ENCODE measurements at regions not wholly inside any gene's neighbourhood (a gene's known extent, or its start where the extent isn't known, plus 50 kb on each side); places are given as distances from the start of the nearest gene placed in this dataset.
"Not testable (repeated sequence)": the region's sequence is repeated elsewhere in the genome, so short reads cannot be mapped to it uniquely, and the experiment has no call there.

DNA sequence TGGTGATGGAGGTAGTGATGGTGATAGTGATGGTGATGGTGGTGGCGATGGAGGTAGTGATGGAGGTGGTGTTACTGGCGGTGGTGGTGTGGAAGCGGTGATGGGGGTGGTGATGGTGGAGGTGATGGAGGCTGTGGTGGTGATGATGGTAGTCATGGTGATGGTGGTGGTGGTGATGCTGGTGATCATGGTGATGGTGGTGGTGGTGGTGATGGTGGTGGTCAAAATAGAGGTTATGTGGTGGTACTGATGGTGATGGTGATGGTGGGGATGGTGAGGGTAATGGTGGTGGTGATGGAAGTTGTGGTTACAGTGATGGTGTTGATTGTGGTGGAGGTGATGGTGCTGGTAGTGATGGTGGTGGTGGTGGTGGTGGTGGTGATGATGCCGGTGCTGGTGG is 199.2 kb downstream of the IGLL1 start:
- no peak for DNase-seq (ENCODE audit: low read depth)

GRCh38 chr22:23380230-23380573 is 199.9 kb downstream of the IGLL1 start:
- no peak for DNase-seq (ENCODE audit: low read depth)

DNA sequence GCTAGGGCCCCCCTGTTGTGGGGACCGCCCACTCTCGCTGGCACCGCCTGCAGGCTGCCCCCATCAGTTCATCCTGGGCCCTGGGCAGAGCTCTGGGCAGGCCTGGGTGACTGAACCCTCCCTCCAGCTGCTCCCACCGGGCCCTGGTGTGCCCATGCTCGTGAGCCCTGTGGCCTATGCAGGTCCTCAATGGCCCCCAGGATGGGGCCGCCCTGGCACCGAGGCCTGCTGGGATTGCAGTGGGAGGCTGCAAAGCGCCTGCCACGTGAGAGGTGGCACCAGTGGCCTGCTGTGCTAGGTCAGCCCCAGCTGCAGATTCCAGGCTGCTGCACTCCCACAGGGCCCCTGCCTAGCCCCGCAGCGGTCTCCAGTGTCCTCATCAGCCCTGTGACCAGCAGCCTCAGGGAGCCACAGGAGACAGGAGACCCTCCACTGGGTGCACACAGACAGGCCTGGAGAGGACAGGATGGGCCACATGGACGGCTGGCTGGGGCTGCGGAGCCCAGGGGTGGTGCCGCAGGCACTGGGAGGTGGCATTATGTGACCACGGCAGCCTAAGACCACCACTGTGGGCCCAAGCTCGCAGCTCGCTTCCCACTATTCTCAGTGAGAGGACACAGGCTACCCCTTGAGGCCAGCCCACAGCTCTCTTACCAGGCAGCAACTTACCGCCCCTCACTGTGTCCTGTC is 199.4 kb downstream of the BCR start:
- not testable (repeated sequence) for DNase-seq (ENCODE audit: low read depth)

DNA sequence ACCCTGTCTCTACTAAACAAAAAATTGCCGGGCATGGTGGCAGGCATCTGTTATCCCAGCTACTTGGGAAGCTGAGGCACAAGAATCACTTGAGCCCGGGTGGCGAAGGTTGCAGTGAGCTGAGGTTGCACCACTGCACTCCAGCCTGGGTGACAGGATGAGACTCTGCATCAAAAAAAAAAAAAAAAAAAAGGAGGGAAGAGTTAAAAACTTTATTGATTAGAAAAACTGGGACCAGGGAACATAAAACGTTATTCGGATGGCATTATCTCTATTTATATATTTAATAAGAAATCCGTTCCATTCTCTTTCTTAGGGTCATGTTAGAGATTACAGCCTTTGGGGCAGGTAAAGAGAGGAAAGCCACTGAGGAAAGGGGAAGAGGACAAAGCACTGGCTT is 197.5 kb downstream of the BCR start:
- DNase-seq (ENCODE audit: low read depth) = no peak

DNA sequence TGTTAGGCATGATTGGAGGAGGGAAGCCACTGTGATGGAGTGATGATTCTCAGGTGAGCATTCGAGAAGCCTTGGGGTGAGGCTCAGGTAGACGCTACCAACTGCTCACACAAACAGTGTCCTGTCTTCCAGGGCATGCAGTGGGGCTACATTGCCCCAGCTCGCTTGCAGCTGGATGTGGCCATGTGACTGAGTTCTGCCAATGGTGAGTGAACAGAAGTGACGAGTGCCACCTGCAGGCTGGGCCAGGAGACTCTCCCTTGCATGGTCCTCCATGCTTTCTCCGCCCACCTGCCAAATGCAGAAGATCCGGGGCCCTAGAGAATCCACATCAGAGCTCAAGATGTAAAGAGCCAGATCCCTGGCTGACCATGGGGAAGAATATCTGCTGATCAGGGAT is 195.9 kb downstream of the BCR start:
- DNase-seq (ENCODE audit: low read depth) = no peak

DNA sequence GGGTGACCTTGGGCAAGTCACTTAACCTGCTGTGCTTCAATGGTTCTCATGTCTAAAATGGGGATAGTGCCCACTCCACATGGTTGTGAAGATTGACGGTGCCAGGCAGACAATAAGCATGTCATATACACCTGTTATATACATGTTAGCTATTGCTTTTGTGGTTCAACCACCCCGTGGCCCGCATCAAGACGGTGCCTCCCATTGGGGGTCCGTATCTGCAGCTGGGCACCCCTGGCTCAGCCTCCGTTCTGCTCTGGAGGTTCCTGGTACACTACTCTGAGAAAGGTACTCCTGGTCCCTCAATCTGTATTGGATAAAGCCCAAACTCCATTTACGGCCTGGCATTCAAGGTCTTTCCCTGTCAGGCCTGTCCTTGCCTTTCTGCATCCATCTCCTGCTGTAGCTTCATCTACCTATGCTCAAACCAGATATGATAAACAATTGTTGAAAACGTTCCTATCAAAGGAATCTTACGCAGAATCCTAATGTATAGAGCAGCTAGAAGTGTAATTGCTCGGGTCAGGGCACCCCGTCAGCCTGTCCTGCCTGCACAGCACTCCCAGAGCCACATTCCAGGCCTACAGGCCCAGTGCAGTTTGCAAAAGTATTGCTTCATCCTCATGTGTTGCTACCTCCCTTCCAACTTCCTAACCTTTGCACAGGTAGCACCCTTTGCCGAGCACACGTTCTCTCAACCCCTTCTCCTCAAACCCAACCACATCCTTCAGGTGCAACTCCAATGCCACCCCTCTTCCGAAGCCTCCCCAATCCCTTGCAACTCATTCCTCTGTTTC is 194.9 kb downstream of the BCR start:
- no peak for DNase-seq (ENCODE audit: low read depth)

DNA sequence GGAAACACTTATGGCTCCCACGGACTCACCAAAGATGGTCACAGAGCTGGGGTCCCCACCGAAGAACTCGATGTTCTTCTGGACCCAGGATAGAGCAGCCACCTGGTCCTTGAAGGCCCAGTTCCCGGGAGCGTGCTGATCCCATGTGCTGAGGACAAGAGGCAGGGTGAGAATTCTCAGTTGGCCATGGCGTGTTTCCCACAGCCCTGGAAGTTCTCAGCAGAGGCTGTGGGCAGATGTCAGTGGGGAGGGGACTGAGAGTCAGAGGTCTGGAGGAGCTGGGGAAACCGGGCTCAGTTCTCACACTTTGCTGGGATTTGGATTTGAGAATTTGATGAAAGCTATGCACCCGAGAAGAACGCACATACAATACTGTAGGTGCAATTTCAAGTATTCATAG is 193.3 kb downstream of the BCR start:
- DNase-seq (ENCODE audit: low read depth) = no peak

- no peak for DNase-seq (ENCODE audit: low read depth)
Observed at GRCh38 chr22:23370251-23370650, 189.9 kb downstream of the BCR start.

- DNase-seq (ENCODE audit: low read depth) = no peak
Observed at GRCh38 chr22:23369054-23369685, 188.9 kb downstream of the BCR start.

Data from stimulated activated CD4-positive, alpha-beta T cell treated with anti-CD3 and anti-CD28 coated beads, Interleukin-2, amount 100 ng/mL, for 4 hours (primary cell).